ENCODE measurements at regions not wholly inside any gene's neighbourhood (a gene's known extent, or its start where the extent isn't known, plus 50 kb on each side); places are given as distances from the start of the nearest gene placed in this dataset.

DNA sequence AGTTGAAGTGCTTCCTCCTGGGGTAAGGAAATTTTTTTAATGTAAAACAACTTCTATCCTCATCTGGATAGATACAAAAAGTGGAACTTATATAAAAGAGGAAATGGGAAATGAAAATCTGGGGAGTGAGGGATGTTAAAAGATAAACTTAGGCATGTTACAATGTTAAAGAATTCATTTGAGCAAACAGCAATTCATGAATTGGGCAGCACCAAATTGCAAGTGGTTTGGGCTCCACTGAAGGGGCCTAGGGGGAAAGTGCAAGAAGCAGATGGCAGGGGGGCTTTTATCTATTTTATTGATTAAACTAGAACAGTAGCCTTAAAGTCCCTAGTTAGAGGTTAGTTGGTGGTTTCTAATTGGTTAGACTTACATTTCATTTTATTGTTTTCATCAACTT, 118.1 kb upstream of the NAP1L1 start:
- TF ChIP-seq, protein P1, sequence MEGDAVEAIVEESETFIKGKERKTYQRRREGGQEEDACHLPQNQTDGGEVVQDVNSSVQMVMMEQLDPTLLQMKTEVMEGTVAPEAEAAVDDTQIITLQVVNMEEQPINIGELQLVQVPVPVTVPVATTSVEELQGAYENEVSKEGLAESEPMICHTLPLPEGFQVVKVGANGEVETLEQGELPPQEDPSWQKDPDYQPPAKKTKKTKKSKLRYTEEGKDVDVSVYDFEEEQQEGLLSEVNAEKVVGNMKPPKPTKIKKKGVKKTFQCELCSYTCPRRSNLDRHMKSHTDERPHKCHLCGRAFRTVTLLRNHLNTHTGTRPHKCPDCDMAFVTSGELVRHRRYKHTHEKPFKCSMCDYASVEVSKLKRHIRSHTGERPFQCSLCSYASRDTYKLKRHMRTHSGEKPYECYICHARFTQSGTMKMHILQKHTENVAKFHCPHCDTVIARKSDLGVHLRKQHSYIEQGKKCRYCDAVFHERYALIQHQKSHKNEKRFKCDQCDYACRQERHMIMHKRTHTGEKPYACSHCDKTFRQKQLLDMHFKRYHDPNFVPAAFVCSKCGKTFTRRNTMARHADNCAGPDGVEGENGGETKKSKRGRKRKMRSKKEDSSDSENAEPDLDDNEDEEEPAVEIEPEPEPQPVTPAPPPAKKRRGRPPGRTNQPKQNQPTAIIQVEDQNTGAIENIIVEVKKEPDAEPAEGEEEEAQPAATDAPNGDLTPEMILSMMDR (IDR thresholded peaks at IDR 0.05) = no peak
- no peak for TF ChIP-seq POLR2A (IDR thresholded peaks at IDR 0.05)

Measured in thyroid gland (tissue), 4 donors.